ENCODE measurements at regions not wholly inside any gene's neighbourhood (a gene's known extent, or its start where the extent isn't known, plus 50 kb on each side); places are given as distances from the start of the nearest gene placed in this dataset.

DNA sequence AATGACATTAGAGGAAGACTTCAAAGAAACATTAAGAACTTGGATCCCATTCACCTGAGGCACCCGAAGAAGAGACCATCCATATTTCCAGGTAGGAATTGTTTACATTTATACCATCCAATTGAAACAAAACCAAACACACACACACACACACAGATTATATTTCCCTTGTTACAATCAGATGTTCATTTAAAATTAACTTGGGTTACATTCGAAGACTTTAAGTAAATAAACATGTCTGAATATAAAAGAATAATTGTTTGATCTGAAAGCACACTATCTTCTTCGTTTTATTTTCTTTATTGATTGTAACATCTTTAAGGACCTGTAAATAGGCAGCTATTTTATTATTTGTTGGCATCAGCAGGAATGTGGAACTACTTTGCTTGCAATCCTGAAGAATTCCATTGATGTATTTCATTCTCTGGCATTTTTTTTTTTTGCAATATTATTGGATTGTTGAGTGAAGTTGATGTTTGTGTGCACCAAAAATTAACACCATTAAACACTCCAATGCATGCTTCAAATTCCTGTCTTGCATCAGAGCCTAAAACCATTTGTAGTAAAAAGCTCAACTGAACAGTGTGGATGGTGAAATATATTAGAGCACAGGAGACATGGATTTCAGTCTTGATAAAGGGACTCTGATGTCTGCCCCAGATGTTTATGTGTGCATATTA, 85.3 kb upstream of the FRY start:
- H4K20me1 ChIP-seq (ENCODE audit: insufficient read depth), result no peaks in the 10 kb centered on the region
- no peak overlapping the region for H3K4me3 ChIP-seq (IDR thresholded peaks at IDR 0.05; ENCODE audit: insufficient read depth, low read depth, low read length)
- no peak overlapping the region for H3K4me2 ChIP-seq
- no peak overlapping the region for H3K27ac ChIP-seq
- peaks cover 12% of the 10 kb centered on the region for H3K4me1 ChIP-seq (ENCODE audit: low read depth, poor library complexity, severe bottlenecking)
- no peaks in the 10 kb centered on the region for H3K79me2 ChIP-seq (ENCODE audit: insufficient read depth, low read depth)
- TF ChIP-seq, protein P1, sequence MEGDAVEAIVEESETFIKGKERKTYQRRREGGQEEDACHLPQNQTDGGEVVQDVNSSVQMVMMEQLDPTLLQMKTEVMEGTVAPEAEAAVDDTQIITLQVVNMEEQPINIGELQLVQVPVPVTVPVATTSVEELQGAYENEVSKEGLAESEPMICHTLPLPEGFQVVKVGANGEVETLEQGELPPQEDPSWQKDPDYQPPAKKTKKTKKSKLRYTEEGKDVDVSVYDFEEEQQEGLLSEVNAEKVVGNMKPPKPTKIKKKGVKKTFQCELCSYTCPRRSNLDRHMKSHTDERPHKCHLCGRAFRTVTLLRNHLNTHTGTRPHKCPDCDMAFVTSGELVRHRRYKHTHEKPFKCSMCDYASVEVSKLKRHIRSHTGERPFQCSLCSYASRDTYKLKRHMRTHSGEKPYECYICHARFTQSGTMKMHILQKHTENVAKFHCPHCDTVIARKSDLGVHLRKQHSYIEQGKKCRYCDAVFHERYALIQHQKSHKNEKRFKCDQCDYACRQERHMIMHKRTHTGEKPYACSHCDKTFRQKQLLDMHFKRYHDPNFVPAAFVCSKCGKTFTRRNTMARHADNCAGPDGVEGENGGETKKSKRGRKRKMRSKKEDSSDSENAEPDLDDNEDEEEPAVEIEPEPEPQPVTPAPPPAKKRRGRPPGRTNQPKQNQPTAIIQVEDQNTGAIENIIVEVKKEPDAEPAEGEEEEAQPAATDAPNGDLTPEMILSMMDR (conservative IDR thresholded peaks at IDR 0.05; ENCODE audit: low read depth, low read length), result no peak
- no peaks in the 10 kb centered on the region for H3K27me3 ChIP-seq (ENCODE audit: insufficient read depth, low read depth)
- H3K9ac ChIP-seq, result no peak overlapping the region
- H3K36me3 ChIP-seq (ENCODE audit: insufficient read depth), result no peaks in the 10 kb centered on the region
- H2AFZ ChIP-seq (ENCODE audit: low read depth), result no peak overlapping the region

DNA sequence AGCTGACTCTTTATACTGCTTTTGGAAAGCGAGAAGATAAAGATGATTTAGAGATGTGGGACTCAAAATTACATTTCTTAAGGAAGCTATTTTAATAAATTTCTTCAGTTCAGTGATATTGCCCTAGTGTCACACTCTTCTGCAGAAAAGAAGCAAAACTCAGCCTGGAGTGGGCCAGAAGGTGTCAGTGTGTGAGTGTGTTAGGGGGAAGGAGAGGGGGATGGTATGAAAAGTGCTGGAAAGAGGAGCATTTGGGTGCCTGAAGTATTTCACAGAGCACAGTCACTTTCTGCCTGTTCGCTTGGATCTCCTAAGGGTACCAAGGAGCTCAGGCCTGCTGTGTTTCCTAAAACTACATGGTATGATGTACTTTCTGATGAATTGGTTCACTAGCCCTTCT, 84.5 kb upstream of the FRY start:
- Histone ChIP-seq H4K20me1 (ENCODE audit: insufficient read depth) (no peaks in the 10 kb centered on the region), H2AFZ (ENCODE audit: low read depth) (no peak overlapping the region), H3K36me3 (ENCODE audit: insufficient read depth) (no peaks in the 10 kb centered on the region), H3K9ac (no peak overlapping the region), H3K4me1 (ENCODE audit: low read depth, poor library complexity, severe bottlenecking) (peaks cover 21% of the 10 kb centered on the region), H3K79me2 (ENCODE audit: insufficient read depth, low read depth) (no peaks in the 10 kb centered on the region), H3K27me3 (ENCODE audit: insufficient read depth, low read depth) (no peaks in the 10 kb centered on the region), H3K4me2 (no peak overlapping the region), H3K4me3 (IDR thresholded peaks at IDR 0.05; ENCODE audit: insufficient read depth, low read depth, low read length) (no peak overlapping the region), H3K27ac (no peak overlapping the region)
- TF ChIP-seq, protein P1 (conservative IDR thresholded peaks at IDR 0.05; ENCODE audit: low read depth, low read length), result no peak

DNA sequence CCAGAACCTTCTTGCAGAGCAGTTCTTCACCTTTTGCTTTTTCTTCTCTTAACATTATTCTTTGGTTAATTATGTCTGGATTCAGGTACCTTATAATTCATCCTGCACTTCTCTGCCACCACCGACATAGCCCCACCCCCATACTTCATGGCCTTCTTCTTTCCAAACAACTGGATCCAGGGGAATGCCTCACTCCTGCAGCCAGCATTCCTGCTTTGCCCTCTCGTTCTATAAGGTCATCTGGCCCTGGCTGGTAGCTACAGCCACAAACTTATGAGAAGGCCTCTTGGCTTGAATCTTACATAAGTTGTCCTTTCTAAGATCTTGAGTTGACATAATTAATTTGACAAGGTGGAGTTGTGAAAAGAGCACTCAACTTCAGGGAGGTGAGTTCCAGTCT, 84.1 kb upstream of the FRY start:
- no peak overlapping the region for H3K27ac ChIP-seq
- H3K36me3 ChIP-seq (ENCODE audit: insufficient read depth), result no peaks in the 10 kb centered on the region
- peaks cover 21% of the 10 kb centered on the region for H3K4me1 ChIP-seq (ENCODE audit: low read depth, poor library complexity, severe bottlenecking)
- no peak overlapping the region for H3K4me2 ChIP-seq
- H4K20me1 ChIP-seq (ENCODE audit: insufficient read depth), result no peaks in the 10 kb centered on the region
- H3K79me2 ChIP-seq (ENCODE audit: insufficient read depth, low read depth), result no peaks in the 10 kb centered on the region
- H3K27me3 ChIP-seq (ENCODE audit: insufficient read depth, low read depth), result no peaks in the 10 kb centered on the region
- no peak overlapping the region for H2AFZ ChIP-seq (ENCODE audit: low read depth)
- TF ChIP-seq, protein P1 (conservative IDR thresholded peaks at IDR 0.05; ENCODE audit: low read depth, low read length), result no peak
- H3K9ac ChIP-seq, result no peak overlapping the region
- no peak overlapping the region for H3K4me3 ChIP-seq (IDR thresholded peaks at IDR 0.05; ENCODE audit: insufficient read depth, low read depth, low read length)

DNA sequence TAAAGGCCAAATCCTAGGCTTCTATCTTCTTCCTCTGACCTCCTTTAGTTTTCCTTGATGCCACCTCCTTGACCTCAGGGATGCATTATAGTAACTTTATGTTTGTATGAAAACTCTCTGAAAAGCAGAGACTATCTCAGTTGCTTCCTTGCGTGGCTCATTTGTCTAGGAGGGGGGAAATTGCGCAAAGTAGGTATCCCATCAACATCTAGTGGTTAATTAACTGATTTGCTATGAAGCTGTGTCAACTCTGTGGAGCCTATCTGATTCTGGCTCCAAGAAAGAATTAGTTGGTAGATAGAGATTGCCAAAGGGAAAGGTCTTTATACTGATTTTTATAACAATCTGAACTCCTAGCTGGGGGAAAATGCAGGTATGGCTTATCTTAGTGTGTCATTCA, 82.1 kb upstream of the FRY start:
- H3K27me3 ChIP-seq (ENCODE audit: insufficient read depth, low read depth), result no peaks in the 10 kb centered on the region
- H3K79me2 ChIP-seq (ENCODE audit: insufficient read depth, low read depth), result no peaks in the 10 kb centered on the region
- H3K4me1 ChIP-seq (ENCODE audit: low read depth, poor library complexity, severe bottlenecking), result peaks cover 21% of the 10 kb centered on the region
- no peaks in the 10 kb centered on the region for H3K36me3 ChIP-seq (ENCODE audit: insufficient read depth)
- no peak overlapping the region for H3K4me2 ChIP-seq
- H4K20me1 ChIP-seq (ENCODE audit: insufficient read depth), result no peaks in the 10 kb centered on the region
- no peak overlapping the region for H3K27ac ChIP-seq
- no peak overlapping the region for H3K4me3 ChIP-seq (IDR thresholded peaks at IDR 0.05; ENCODE audit: insufficient read depth, low read depth, low read length)
- H3K9ac ChIP-seq, result no peak overlapping the region
- no peak overlapping the region for H2AFZ ChIP-seq (ENCODE audit: low read depth)
- TF ChIP-seq, protein P1 (conservative IDR thresholded peaks at IDR 0.05; ENCODE audit: low read depth, low read length), result no peak
